Omental fat pad (tissue), 3 donors: ENCODE measurements at regions not wholly inside any gene's neighbourhood (a gene's known extent, or its start where the extent isn't known, plus 50 kb on each side); places are given as distances from the start of the nearest gene placed in this dataset.

Source experiments
- ATAC-seq: fragments of 150-250 bp; one replicate; pipeline ENCODE4 v1.9.1; 2016; ENCODE audit warnings: mild to moderate bottlenecking, moderate library complexity; ENCODE audit not compliant: low FRiP score
- DNase-seq: peaks from one replicate; pipeline ENCODE4 v3.0.0-alpha.2; 2019; ENCODE audit warnings: low spot score
- CTCF ChIP-seq, 3 donors: fragments of 450-650 bp; IDR thresholded peaks; one replicate each; pipeline ENCODE4 v1.5.1; 2016 to 2017; ENCODE audit warnings: antibody characterized with exemption in 3 of 3, mild to moderate bottlenecking in 3 of 3, moderate library complexity in 2 of 3

- no peak for TF ChIP-seq CTCF (IDR thresholded peaks at IDR 0.05)
- DNase-seq (no peak), ATAC-seq (no peak)
Measured at GRCh38 chr3:176526225-176526624, 671.1 kb downstream of the TBL1XR1 start.

GRCh38 chr3:176523114-176523513, 674.2 kb downstream of the TBL1XR1 start:
- TF ChIP-seq CTCF (IDR thresholded peaks at IDR 0.05) = no peak
- DNase-seq (no peak), ATAC-seq (no peak)

GRCh38 chr3:176522436-176522835, 674.8 kb downstream of the TBL1XR1 start:
- ATAC-seq (no peak), DNase-seq (no peak)
- no peak for TF ChIP-seq CTCF (IDR thresholded peaks at IDR 0.05)

- TF ChIP-seq CTCF (IDR thresholded peaks at IDR 0.05) = no peak
- ATAC-seq = no peak
- no peak for DNase-seq
Measured at GRCh38 chr3:176521531-176522175, 675.6 kb downstream of the TBL1XR1 start.

GRCh38 chr3:176514297-176514696, 683.0 kb downstream of the TBL1XR1 start:
- no peak for TF ChIP-seq CTCF (IDR thresholded peaks at IDR 0.05)
- DNase-seq (no peak), ATAC-seq (no peak)

GRCh38 chr3:176513604-176514003, 683.7 kb downstream of the TBL1XR1 start:
- DNase-seq = no peak
- ATAC-seq = no peak
- no peak for TF ChIP-seq CTCF (IDR thresholded peaks at IDR 0.05)

- no peak for DNase-seq
- no peak for TF ChIP-seq CTCF (IDR thresholded peaks at IDR 0.05)
- no peak for ATAC-seq
Measured at GRCh38 chr3:176512037-176512436, 685.2 kb downstream of the TBL1XR1 start.
